ENCODE measurements at regions not wholly inside any gene's neighbourhood (a gene's known extent, or its start where the extent isn't known, plus 50 kb on each side); places are given as distances from the start of the nearest gene placed in this dataset.
"Not testable (repeated sequence)": the region's sequence is repeated elsewhere in the genome, so short reads cannot be mapped to it uniquely, and the experiment has no call there.

GRCh38 chr6:158881884-158882283 lies 62.7 kb upstream of the EZR start:
- DNase-seq (ENCODE audit: low spot score) = not testable (repeated sequence)

GRCh38 chr6:158881276-158881675 lies 62.1 kb upstream of the EZR start:
- not testable (repeated sequence) for DNase-seq (ENCODE audit: low spot score)

- no peak for DNase-seq (ENCODE audit: low spot score)
Measured at GRCh38 chr6:158879180-158879579, 60.0 kb upstream of the EZR start.

- no peak for DNase-seq (ENCODE audit: low spot score)
Measured at GRCh38 chr6:158877716-158878115, 58.5 kb upstream of the EZR start.

GRCh38 chr6:158876886-158877285 lies 57.7 kb upstream of the EZR start:
- no peak for DNase-seq (ENCODE audit: low spot score)

GRCh38 chr6:158870649-158870957 lies 51.4 kb upstream of the EZR start:
- DNase-seq (ENCODE audit: low spot score) = no peak

- DNase-seq (ENCODE audit: low spot score) = peak; percentile 66
Measured at GRCh38 chr6:158869826-158870648, 50.9 kb upstream of the EZR start.

- peak; percentile 68 for DNase-seq (ENCODE audit: low spot score)
Measured at GRCh38 chr6:158868890-158869825, 50.0 kb upstream of the EZR start.

All from cerebellar cortex (tissue), 1 donor.